Mesenchymal stem cell (in vitro differentiated cells and primary cell): ENCODE measurements at regions not wholly inside any gene's neighbourhood (a gene's known extent, or its start where the extent isn't known, plus 50 kb on each side); places are given as distances from the start of the nearest gene placed in this dataset.

Experiments
- DNase-seq: peaks from one replicate; pipeline ENCODE4 v3.0.0-alpha.2; 2013
- H2AFZ ChIP-seq: one replicate; pipeline ENCODE4 v1.6.1; 2013; ENCODE audit warnings: low read depth, mild to moderate bottlenecking, control low read depth, inconsistent platforms, low read length, moderate library complexity
- H2AK5ac ChIP-seq: 2 replicates; pipeline ENCODE4 v1.6.1; 2013; ENCODE audit warnings: low read length, moderate library complexity, mild to moderate bottlenecking, inconsistent platforms; ENCODE audit not compliant: severe bottlenecking
- H2BK120ac ChIP-seq: one replicate; pipeline ENCODE4 v1.6.1; 2013; ENCODE audit warnings: low read depth, mild to moderate bottlenecking, inconsistent platforms, low read length, moderate library complexity
- H2BK12ac ChIP-seq, 2 experiments: one replicate each; pipeline ENCODE4 v1.6.1; 2013; ENCODE audit warnings: inconsistent platforms in 2 of 2, low read length in 2 of 2, mild to moderate bottlenecking in 2 of 2, moderate library complexity in 2 of 2, control low read depth in 1 of 2
- H2BK15ac ChIP-seq: one replicate; pipeline ENCODE4 v1.6.1; 2013; ENCODE audit warnings: mild to moderate bottlenecking, low read depth, inconsistent platforms; ENCODE audit not compliant: poor library complexity, severe bottlenecking
- H2BK5ac ChIP-seq: 2 replicates; pipeline ENCODE4 v1.6.1; 2013; ENCODE audit warnings: low read depth, mild to moderate bottlenecking, low read length, control low read depth, inconsistent platforms; ENCODE audit not compliant: poor library complexity, severe bottlenecking
- H3K14ac ChIP-seq, 2 experiments: one replicate each; pipeline ENCODE4 v1.6.1; 2013; ENCODE audit warnings: inconsistent platforms in 2 of 2, low read length in 2 of 2, control low read depth in 1 of 2, mild to moderate bottlenecking in 1 of 2, moderate library complexity in 1 of 2
- H3K18ac ChIP-seq, 2 experiments: one replicate each; pipeline ENCODE4 v1.6.1; 2013; ENCODE audit warnings: inconsistent platforms in 2 of 2, low read length in 2 of 2, control low read depth in 1 of 2, low read depth in 1 of 2, mild to moderate bottlenecking in 1 of 2
- H3K23ac ChIP-seq, 2 experiments: one replicate each; pipeline ENCODE4 v1.6.1; 2013; ENCODE audit warnings: inconsistent platforms in 2 of 2, low read length in 2 of 2, mild to moderate bottlenecking in 2 of 2, moderate library complexity in 2 of 2, control low read depth in 1 of 2
- H3K27ac ChIP-seq: 2 replicates; pipeline ENCODE4 v1.5.1; 2013; ENCODE audit warnings: mild to moderate bottlenecking, moderate library complexity, low read length, control low read depth, inconsistent platforms; ENCODE audit not compliant: poor library complexity, severe bottlenecking
- H3K27me3 ChIP-seq, 2 experiments: 2 replicates each; pipeline versions ENCODE4 v1.6.1 to v1.7.0; 2013; ENCODE audit warnings: low read length in 2 of 2, mild to moderate bottlenecking in 2 of 2, moderate library complexity in 2 of 2, control low read depth in 1 of 2, inconsistent platforms in 1 of 2; ENCODE audit not compliant: control insufficient read depth in 1 of 2, insufficient read depth in 1 of 2
- H3K36me3 ChIP-seq, 2 experiments: 2 replicates each; pipeline versions ENCODE4 v1.6.1 to v1.7.0; 2013; ENCODE audit warnings: low read length in 2 of 2, control low read depth in 1 of 2, inconsistent platforms in 1 of 2, low read depth in 1 of 2, mild to moderate bottlenecking in 1 of 2; ENCODE audit not compliant: insufficient read depth in 2 of 2, control insufficient read depth in 1 of 2
- H3K4ac ChIP-seq, 2 experiments: one replicate each; pipeline ENCODE4 v1.6.1; 2013; ENCODE audit warnings: inconsistent platforms in 2 of 2, low read length in 2 of 2, mild to moderate bottlenecking in 2 of 2, moderate library complexity in 2 of 2, control low read depth in 1 of 2, low read depth in 1 of 2
- H3K4me1 ChIP-seq: 2 replicates; pipeline ENCODE4 v1.6.1; 2013; ENCODE audit warnings: low read depth, low read length, control low read depth; ENCODE audit not compliant: control insufficient read depth, insufficient read depth
- H3K4me2 ChIP-seq: 2 replicates; pipeline ENCODE4 v1.6.1; 2013; ENCODE audit warnings: low read length, mild to moderate bottlenecking, inconsistent platforms; ENCODE audit not compliant: poor library complexity, severe bottlenecking
- H3K4me3 ChIP-seq, 2 experiments: 2 replicates each; pipeline versions ENCODE4 v1.5.1 to v1.7.0; 2013; ENCODE audit warnings: low read length in 2 of 2, mild to moderate bottlenecking in 2 of 2, control low read depth in 1 of 2, low read depth in 1 of 2; ENCODE audit not compliant: insufficient read depth in 1 of 2
- H3K79me1 ChIP-seq: replicated peaks from 2 replicates; pipeline ENCODE4 v1.6.1; 2013; ENCODE audit warnings: mild to moderate bottlenecking, control low read depth, low read length, inconsistent platforms; ENCODE audit not compliant: poor library complexity, severe bottlenecking
- H3K9ac ChIP-seq: 2 replicates; pipeline ENCODE4 v1.7.0; 2013; ENCODE audit warnings: mild to moderate bottlenecking, low read length, moderate library complexity
- H3K9me3 ChIP-seq: 2 replicates; pipeline ENCODE4 v1.7.0; 2013; ENCODE audit warnings: mild to moderate bottlenecking, low read length; ENCODE audit not compliant: control insufficient read depth
- H4K8ac ChIP-seq: one replicate; pipeline ENCODE4 v1.6.1; 2013; ENCODE audit warnings: inconsistent platforms, mild to moderate bottlenecking, low read length, moderate library complexity
- H4K91ac ChIP-seq: one replicate; pipeline ENCODE4 v1.6.1; 2013; ENCODE audit warnings: mild to moderate bottlenecking, low read length, inconsistent platforms
- WGBS: methylation state at CpG from one replicate; pipeline ENCODE4 v1.1.7; 2013; ENCODE audit warnings: mixed read lengths; 5-methylcytosine and 5-hydroxymethylcytosine counted together

DNA sequence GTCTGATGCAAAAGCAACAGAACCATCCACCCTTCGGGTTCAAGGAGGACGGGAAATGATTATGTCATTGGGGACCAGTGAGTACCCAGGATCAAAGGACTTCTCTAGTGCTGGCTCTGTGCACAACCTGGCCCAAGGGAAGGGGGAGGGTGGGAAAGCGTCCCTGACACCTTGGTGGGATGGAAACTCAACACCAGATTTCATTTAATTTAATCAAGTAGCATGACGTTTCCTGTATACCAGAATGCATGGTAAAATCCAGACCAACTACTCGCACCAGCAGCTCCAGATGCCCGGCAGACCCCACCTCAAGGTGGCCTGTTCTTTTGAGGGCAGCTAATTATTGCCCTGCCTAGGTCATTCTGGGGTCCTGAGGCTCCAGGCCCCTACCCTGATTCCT is 385.1 kb downstream of the CADM1 start:
- H2BK5ac ChIP-seq, result no peak overlapping the region
- no peak overlapping the region for H2BK120ac ChIP-seq
- no peaks in the 10 kb centered on the region for H3K36me3 ChIP-seq
- no peak overlapping the region for H2BK12ac ChIP-seq
- no peak overlapping the region for H3K27ac ChIP-seq
- H4K91ac ChIP-seq, result no peak overlapping the region
- no peak overlapping the region for H2AFZ ChIP-seq
- no peak overlapping the region for H2BK15ac ChIP-seq
- no peak overlapping the region for H3K4me3 ChIP-seq
- DNase-seq, result no peak
- no peak overlapping the region for H3K4me2 ChIP-seq
- H3K79me1 ChIP-seq, result no peaks in the 10 kb centered on the region
- no peak overlapping the region for H3K4ac ChIP-seq
- no peak overlapping the region for H3K23ac ChIP-seq
- H2AK5ac ChIP-seq, result no peak overlapping the region
- H4K8ac ChIP-seq, result no peak overlapping the region
- 74% methylated on average over 6 of the region's 6 CpGs for WGBS
- H3K9me3 ChIP-seq, result no peaks in the 10 kb centered on the region
- H3K27me3 ChIP-seq, result peaks cover 0 to 3% of the 10 kb centered on the region in 2 experiments
- no peak overlapping the region for H3K9ac ChIP-seq
- H3K4me1 ChIP-seq, result no peaks in the 10 kb centered on the region
- H3K14ac ChIP-seq, result no peak overlapping the region
- no peak overlapping the region for H3K18ac ChIP-seq
